Muscle layer of colon (tissue), 2 donors: ENCODE measurements at regions not wholly inside any gene's neighbourhood (a gene's known extent, or its start where the extent isn't known, plus 50 kb on each side); places are given as distances from the start of the nearest gene placed in this dataset.

Experiments used
- H3K27ac ChIP-seq: one replicate; pipeline ENCODE4 v1.7.0; 2013; ENCODE audit warnings: low read depth, mild to moderate bottlenecking, low read length, moderate library complexity
- H3K27me3 ChIP-seq, 2 donors: one replicate each; pipeline ENCODE4 v1.7.0; 2013; ENCODE audit warnings: low read length in 2 of 2, mild to moderate bottlenecking in 2 of 2; ENCODE audit not compliant: insufficient read depth in 2 of 2, control insufficient read depth in 1 of 2
- H3K36me3 ChIP-seq: one replicate; pipeline ENCODE4 v1.7.0; 2013; ENCODE audit warnings: mild to moderate bottlenecking, low read length; ENCODE audit not compliant: insufficient read depth
- H3K4me1 ChIP-seq: one replicate; pipeline ENCODE4 v1.7.0; 2013; ENCODE audit warnings: mild to moderate bottlenecking, low read length; ENCODE audit not compliant: insufficient read depth
- H3K4me3 ChIP-seq, 2 donors: one replicate each; pipeline ENCODE4 v1.7.0; 2013; ENCODE audit warnings: low read length in 2 of 2, low read depth in 1 of 2, mild to moderate bottlenecking in 1 of 2, moderate library complexity in 1 of 2
- H3K9ac ChIP-seq: one replicate; pipeline ENCODE4 v1.7.0; 2013; ENCODE audit warnings: low read length
- H3K9me3 ChIP-seq: one replicate; pipeline ENCODE4 v1.7.0; 2013; ENCODE audit warnings: mild to moderate bottlenecking, low read length
- donor health status: abdominal sarcoma.
- donor health status: Adenocarcinoma of cecum.

- H3K9ac ChIP-seq: no peak overlapping the region
- H3K27me3 ChIP-seq: no peaks in the 10 kb centered on the region
- H3K4me3 ChIP-seq: no peak overlapping the region
- H3K9me3 ChIP-seq: no peaks in the 10 kb centered on the region
- H3K36me3 ChIP-seq: no peaks in the 10 kb centered on the region
- H3K4me1 ChIP-seq: no peaks in the 10 kb centered on the region
- no peak overlapping the region for H3K27ac ChIP-seq
These were observed 684.6 kb upstream of the MARCKS start for GRCh38 chr6:113172531-113172966.

GRCh38 chr6:113178349-113178748 is 678.8 kb upstream of the MARCKS start:
- H3K27me3 ChIP-seq: no peaks in the 10 kb centered on the region
- H3K36me3 ChIP-seq: no peaks in the 10 kb centered on the region
- no peaks in the 10 kb centered on the region for H3K9me3 ChIP-seq
- H3K9ac ChIP-seq: no peak overlapping the region
- H3K4me1 ChIP-seq: no peaks in the 10 kb centered on the region
- H3K4me3 ChIP-seq: no peak overlapping the region
- no peak overlapping the region for H3K27ac ChIP-seq

- H3K9me3 ChIP-seq: no peaks in the 10 kb centered on the region
- H3K27me3 ChIP-seq: no peaks in the 10 kb centered on the region
- H3K9ac ChIP-seq: no peak overlapping the region
- H3K36me3 ChIP-seq: no peaks in the 10 kb centered on the region
- no peaks in the 10 kb centered on the region for H3K4me1 ChIP-seq
- no peak overlapping the region for H3K4me3 ChIP-seq
- H3K27ac ChIP-seq: no peak overlapping the region
These were observed 676.0 kb upstream of the MARCKS start for GRCh38 chr6:113181164-113181563.

- Histone ChIP-seq H3K27ac (no peak overlapping the region), H3K36me3 (no peaks in the 10 kb centered on the region), H3K4me3 (no peak overlapping the region), H3K9me3 (no peaks in the 10 kb centered on the region), H3K9ac (no peak overlapping the region), H3K4me1 (no peaks in the 10 kb centered on the region), H3K27me3 (no peaks in the 10 kb centered on the region)
These were observed 674.6 kb upstream of the MARCKS start for GRCh38 chr6:113182370-113183141.

GRCh38 chr6:113184291-113184690 is 672.9 kb upstream of the MARCKS start:
- Histone ChIP-seq H3K27ac (no peak overlapping the region), H3K9ac (no peak overlapping the region), H3K9me3 (no peaks in the 10 kb centered on the region), H3K4me3 (no peak overlapping the region), H3K4me1 (no peaks in the 10 kb centered on the region), H3K36me3 (no peaks in the 10 kb centered on the region), H3K27me3 (no peaks in the 10 kb centered on the region)

- no peaks in the 10 kb centered on the region for H3K27me3 ChIP-seq
- H3K9ac ChIP-seq: no peak overlapping the region
- H3K4me1 ChIP-seq: no peaks in the 10 kb centered on the region
- H3K36me3 ChIP-seq: no peaks in the 10 kb centered on the region
- H3K27ac ChIP-seq: no peak overlapping the region
- H3K9me3 ChIP-seq: no peaks in the 10 kb centered on the region
- H3K4me3 ChIP-seq: no peak overlapping the region
These were observed 672.4 kb upstream of the MARCKS start for GRCh38 chr6:113184736-113185135.

- H3K27me3 ChIP-seq: no peaks in the 10 kb centered on the region
- no peaks in the 10 kb centered on the region for H3K9me3 ChIP-seq
- no peak overlapping the region for H3K9ac ChIP-seq
- no peak overlapping the region for H3K27ac ChIP-seq
- H3K4me3 ChIP-seq: no peak overlapping the region
- H3K4me1 ChIP-seq: no peaks in the 10 kb centered on the region
- H3K36me3 ChIP-seq: no peaks in the 10 kb centered on the region
These were observed 671.8 kb upstream of the MARCKS start for GRCh38 chr6:113185299-113185698.

- Histone ChIP-seq H3K4me1 (no peaks in the 10 kb centered on the region), H3K27me3 (no peaks in the 10 kb centered on the region), H3K36me3 (no peaks in the 10 kb centered on the region), H3K9ac (no peak overlapping the region), H3K4me3 (no peak overlapping the region), H3K27ac (no peak overlapping the region), H3K9me3 (no peaks in the 10 kb centered on the region)
These were observed 669.5 kb upstream of the MARCKS start for GRCh38 chr6:113187661-113188060.

- Histone ChIP-seq H3K4me3 (no peak overlapping the region), H3K9ac (no peak overlapping the region), H3K27me3 (no peaks in the 10 kb centered on the region), H3K4me1 (no peaks in the 10 kb centered on the region), H3K36me3 (no peaks in the 10 kb centered on the region), H3K27ac (no peak overlapping the region), H3K9me3 (no peaks in the 10 kb centered on the region)
These were observed 668.2 kb upstream of the MARCKS start for GRCh38 chr6:113188962-113189361.

GRCh38 chr6:113190170-113190569 is 667.0 kb upstream of the MARCKS start:
- H3K9ac ChIP-seq: no peak overlapping the region
- H3K4me3 ChIP-seq: no peak overlapping the region

GRCh38 chr6:113194090-113194489 is 663.1 kb upstream of the MARCKS start:
- Histone ChIP-seq H3K36me3 (no peaks in the 10 kb centered on the region), H3K27ac (no peak overlapping the region), H3K9me3 (no peaks in the 10 kb centered on the region), H3K4me1 (no peaks in the 10 kb centered on the region), H3K27me3 (no peaks in the 10 kb centered on the region), H3K9ac (no peak overlapping the region), H3K4me3 (no peak overlapping the region)

More at GRCh38 chr6:113190170-113190569, 667.0 kb upstream of the MARCKS start:
- H3K27ac ChIP-seq: no peak overlapping the region
- no peaks in the 10 kb centered on the region for H3K9me3 ChIP-seq
- no peaks in the 10 kb centered on the region for H3K36me3 ChIP-seq
- no peaks in the 10 kb centered on the region for H3K4me1 ChIP-seq
- no peaks in the 10 kb centered on the region for H3K27me3 ChIP-seq
